ENCODE measurements at regions not wholly inside any gene's neighbourhood (a gene's known extent, or its start where the extent isn't known, plus 50 kb on each side); places are given as distances from the start of the nearest gene placed in this dataset.

DNA sequence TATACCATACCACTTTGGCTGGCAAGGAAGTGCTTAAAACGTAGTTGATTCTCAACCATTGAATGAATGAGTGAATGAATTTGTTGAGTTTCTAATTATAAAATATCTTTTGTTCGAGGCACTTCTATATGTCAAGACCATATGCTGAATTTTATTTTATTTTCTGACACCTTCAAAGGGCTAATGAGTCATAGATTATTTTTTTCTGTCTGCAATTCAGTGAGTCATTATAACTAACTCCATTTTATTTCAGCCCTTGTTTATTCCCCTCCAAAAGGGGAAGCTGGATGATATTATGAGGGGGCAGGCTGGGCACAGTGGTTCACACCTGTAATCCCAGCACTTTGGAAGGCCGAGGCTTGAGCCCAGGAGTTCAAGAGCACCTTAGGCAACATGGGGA is 142.4 kb downstream of the P2RY1 start:
- Mint-ChIP-seq H3K36me3 (ENCODE audit: low read depth) (peaks cover 9% of the 10 kb centered on the region; the same call in 2 of the 3 replicates), H3K9me3 (peaks cover 29% of the 10 kb centered on the region), H3K27ac (no peak overlapping the region), H3K27me3 (ENCODE audit: insufficient read depth, low read depth, poor library complexity) (no peaks in the 10 kb centered on the region), H3K4me3 (no peak overlapping the region), H3K4me1 (no peaks in the 10 kb centered on the region)
- H3K9me2 ChIP-seq (ENCODE audit: insufficient read depth) = 0 out of 2 replicates have a peak, but pooled peaks cover 2% of the 10 kb centered on the region
- no peak for ATAC-seq
- H3K36me3 ChIP-seq (ENCODE audit: insufficient read depth) = no peaks in the 10 kb centered on the region; the same call in 1 of the 2 replicates
- no peak for TF ChIP-seq STAT1 (IDR thresholded peaks at IDR 0.05; ENCODE audit: unreplicated experiment)
- no peak for TF ChIP-seq EZH2phosphoT487 (IDR thresholded peaks at IDR 0.05; ENCODE audit: unreplicated experiment)
- no peak for TF ChIP-seq CTCF (conservative IDR thresholded peaks at IDR 0.05; ENCODE audit: low read depth in 2 of 2)
- no peak for TF ChIP-seq POLR2AphosphoS5 (IDR thresholded peaks at IDR 0.05; ENCODE audit: low read depth)
- TF ChIP-seq ETS1 (IDR thresholded peaks at IDR 0.05) = no peak
- TF ChIP-seq, protein P1, sequence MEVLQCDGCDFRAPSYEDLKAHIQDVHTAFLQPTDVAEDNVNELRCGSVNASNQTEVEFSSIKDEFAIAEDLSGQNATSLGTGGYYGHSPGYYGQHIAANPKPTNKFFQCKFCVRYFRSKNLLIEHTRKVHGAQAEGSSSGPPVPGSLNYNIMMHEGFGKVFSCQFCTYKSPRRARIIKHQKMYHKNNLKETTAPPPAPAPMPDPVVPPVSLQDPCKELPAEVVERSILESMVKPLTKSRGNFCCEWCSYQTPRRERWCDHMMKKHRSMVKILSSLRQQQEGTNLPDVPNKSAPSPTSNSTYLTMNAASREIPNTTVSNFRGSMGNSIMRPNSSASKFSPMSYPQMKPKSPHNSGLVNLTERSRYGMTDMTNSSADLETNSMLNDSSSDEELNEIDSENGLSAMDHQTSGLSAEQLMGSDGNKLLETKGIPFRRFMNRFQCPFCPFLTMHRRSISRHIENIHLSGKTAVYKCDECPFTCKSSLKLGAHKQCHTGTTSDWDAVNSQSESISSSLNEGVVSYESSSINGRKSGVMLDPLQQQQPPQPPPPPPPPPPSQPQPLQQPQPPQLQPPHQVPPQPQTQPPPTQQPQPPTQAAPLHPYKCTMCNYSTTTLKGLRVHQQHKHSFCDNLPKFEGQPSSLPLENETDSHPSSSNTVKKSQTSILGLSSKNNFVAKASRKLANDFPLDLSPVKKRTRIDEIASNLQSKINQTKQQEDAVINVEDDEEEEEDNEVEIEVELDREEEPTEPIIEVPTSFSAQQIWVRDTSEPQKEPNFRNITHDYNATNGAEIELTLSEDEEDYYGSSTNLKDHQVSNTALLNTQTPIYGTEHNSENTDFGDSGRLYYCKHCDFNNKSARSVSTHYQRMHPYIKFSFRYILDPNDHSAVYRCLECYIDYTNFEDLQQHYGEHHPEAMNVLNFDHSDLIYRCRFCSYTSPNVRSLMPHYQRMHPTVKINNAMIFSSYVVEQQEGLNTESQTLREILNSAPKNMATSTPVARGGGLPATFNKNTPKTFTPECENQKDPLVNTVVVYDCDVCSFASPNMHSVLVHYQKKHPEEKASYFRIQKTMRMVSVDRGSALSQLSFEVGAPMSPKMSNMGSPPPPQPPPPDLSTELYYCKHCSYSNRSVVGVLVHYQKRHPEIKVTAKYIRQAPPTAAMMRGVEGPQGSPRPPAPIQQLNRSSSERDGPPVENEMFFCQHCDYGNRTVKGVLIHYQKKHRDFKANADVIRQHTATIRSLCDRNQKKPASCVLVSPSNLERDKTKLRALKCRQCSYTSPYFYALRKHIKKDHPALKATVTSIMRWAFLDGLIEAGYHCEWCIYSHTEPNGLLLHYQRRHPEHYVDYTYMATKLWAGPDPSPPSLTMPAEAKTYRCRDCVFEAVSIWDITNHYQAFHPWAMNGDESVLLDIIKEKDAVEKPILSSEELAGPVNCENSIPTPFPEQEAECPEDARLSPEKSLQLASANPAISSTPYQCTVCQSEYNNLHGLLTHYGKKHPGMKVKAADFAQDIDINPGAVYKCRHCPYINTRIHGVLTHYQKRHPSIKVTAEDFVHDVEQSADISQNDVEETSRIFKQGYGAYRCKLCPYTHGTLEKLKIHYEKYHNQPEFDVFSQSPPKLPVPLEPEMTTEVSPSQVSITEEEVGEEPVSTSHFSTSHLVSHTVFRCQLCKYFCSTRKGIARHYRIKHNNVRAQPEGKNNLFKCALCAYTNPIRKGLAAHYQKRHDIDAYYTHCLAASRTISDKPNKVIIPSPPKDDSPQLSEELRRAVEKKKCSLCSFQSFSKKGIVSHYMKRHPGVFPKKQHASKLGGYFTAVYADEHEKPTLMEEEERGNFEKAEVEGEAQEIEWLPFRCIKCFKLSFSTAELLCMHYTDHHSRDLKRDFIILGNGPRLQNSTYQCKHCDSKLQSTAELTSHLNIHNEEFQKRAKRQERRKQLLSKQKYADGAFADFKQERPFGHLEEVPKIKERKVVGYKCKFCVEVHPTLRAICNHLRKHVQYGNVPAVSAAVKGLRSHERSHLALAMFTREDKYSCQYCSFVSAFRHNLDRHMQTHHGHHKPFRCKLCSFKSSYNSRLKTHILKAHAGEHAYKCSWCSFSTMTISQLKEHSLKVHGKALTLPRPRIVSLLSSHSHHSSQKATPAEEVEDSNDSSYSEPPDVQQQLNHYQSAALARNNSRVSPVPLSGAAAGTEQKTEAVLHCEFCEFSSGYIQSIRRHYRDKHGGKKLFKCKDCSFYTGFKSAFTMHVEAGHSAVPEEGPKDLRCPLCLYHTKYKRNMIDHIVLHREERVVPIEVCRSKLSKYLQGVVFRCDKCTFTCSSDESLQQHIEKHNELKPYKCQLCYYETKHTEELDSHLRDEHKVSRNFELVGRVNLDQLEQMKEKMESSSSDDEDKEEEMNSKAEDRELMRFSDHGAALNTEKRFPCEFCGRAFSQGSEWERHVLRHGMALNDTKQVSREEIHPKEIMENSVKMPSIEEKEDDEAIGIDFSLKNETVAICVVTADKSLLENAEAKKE (CRISPR knock-in tag; IDR thresholded peaks at IDR 0.05) = no peak
- TF ChIP-seq ZNF331 (CRISPR knock-in tag; IDR thresholded peaks at IDR 0.05; ENCODE audit: low read depth) = no peak
- TF ChIP-seq JUNB (IDR thresholded peaks at IDR 0.05; ENCODE audit: unreplicated experiment) = no peak
- no peak for TF ChIP-seq NANOG (IDR thresholded peaks at IDR 0.05; ENCODE audit: borderline replicate concordance)
- no peak for TF ChIP-seq ZNF114 (CRISPR knock-in tag; IDR thresholded peaks at IDR 0.05)
- no peak for TF ChIP-seq CREB1 (CRISPR knock-in tag; IDR thresholded peaks at IDR 0.05; ENCODE audit: low read depth)
- no peak for TF ChIP-seq REST (IDR thresholded peaks at IDR 0.05; ENCODE audit: unreplicated experiment)
- no peak for TF ChIP-seq EZH2 (IDR thresholded peaks at IDR 0.05; ENCODE audit: low read depth, unreplicated experiment)
- H3K79me2 ChIP-seq (replicated peaks; ENCODE audit: insufficient read depth) = no peaks in the 10 kb centered on the region
- H3K27ac ChIP-seq (ENCODE audit: low read depth) = no peak overlapping the region
- H4K20me1 ChIP-seq (replicated peaks; ENCODE audit: insufficient read depth) = no peaks in the 10 kb centered on the region
- no peak overlapping the region for H3K4me2 ChIP-seq
- H3F3A ChIP-seq (replicated peaks; ENCODE audit: low read depth) = no peaks in the 10 kb centered on the region
- no peak overlapping the region for H3K4me3 ChIP-seq
- H2AFZ ChIP-seq = no peak overlapping the region
- H3K27me3 ChIP-seq (ENCODE audit: insufficient read depth) = no peaks in the 10 kb centered on the region
- H3K4me1 ChIP-seq (ENCODE audit: insufficient read depth) = no peaks in the 10 kb centered on the region
- no peak for DNase-seq (ENCODE audit: low spot score)

Measured in GM23338 (cell line).